GM23338 (cell line): ENCODE measurements at regions not wholly inside any gene's neighbourhood (a gene's known extent, or its start where the extent isn't known, plus 50 kb on each side); places are given as distances from the start of the nearest gene placed in this dataset.

Experiments used
- ATAC-seq: fragments of 200-7000 bp; cut with Tn5 transposase; 3 replicates; pipeline ENCODE4 v1.9.1; 2020
- DNase-seq: peaks from one replicate; pipeline ENCODE4 v3.0.0-alpha.2; 2015; ENCODE audit warnings: low spot score
- H2AFZ ChIP-seq: fragments of 200-600 bp; sonication (generic); 2 replicates; pipeline ENCODE4 v1.8.0; 2016; ENCODE audit warnings: antibody characterized with exemption, mild to moderate bottlenecking, moderate library complexity
- H3F3A ChIP-seq: fragments of 200-600 bp; sonication (generic); replicated peaks from 2 replicates; pipeline ENCODE4 v1.8.0; 2017; ENCODE audit warnings: antibody characterized with exemption, mixed run types, low read depth
- H3K27ac ChIP-seq: fragments of 200-600 bp; sonication (generic); 2 replicates; pipeline ENCODE4 v1.6.1; 2016; ENCODE audit warnings: low read depth
- H3K27me3 ChIP-seq: fragments of 200-600 bp; sonication (generic); 2 replicates; pipeline ENCODE4 v1.8.0; 2016; ENCODE audit warnings: mild to moderate bottlenecking, mixed run types, moderate library complexity; ENCODE audit not compliant: insufficient read depth
- H3K36me3 ChIP-seq: fragments of 200-600 bp; sonication (generic); 2 replicates; pipeline ENCODE4 v1.8.0; 2016; ENCODE audit warnings: mild to moderate bottlenecking; ENCODE audit not compliant: insufficient read depth
- H3K4me1 ChIP-seq: fragments of 200-600 bp; sonication (generic); 2 replicates; pipeline ENCODE4 v1.8.0; 2016; ENCODE audit warnings: mild to moderate bottlenecking, moderate library complexity; ENCODE audit not compliant: insufficient read depth
- H3K4me2 ChIP-seq: fragments of 200-600 bp; sonication (generic); 2 replicates; pipeline ENCODE4 v1.7.1; 2017; ENCODE audit warnings: mixed run types
- H3K4me3 ChIP-seq: fragments of 200-600 bp; sonication (generic); 2 replicates; pipeline ENCODE4 v1.6.1; 2016; ENCODE audit warnings: mixed run types
- H3K79me2 ChIP-seq: fragments of 200-600 bp; sonication (generic); replicated peaks from 2 replicates; pipeline ENCODE4 v1.8.0; 2017; ENCODE audit warnings: mild to moderate bottlenecking; ENCODE audit not compliant: insufficient read depth
- H3K9me2 ChIP-seq: fragments of 200-600 bp; sonication (generic); 2 replicates; pipeline ENCODE4 v1.8.0; 2017; ENCODE audit not compliant: insufficient read depth
- H4K20me1 ChIP-seq: fragments of 200-600 bp; sonication (generic); replicated peaks from 2 replicates; pipeline ENCODE4 v1.8.0; 2017; ENCODE audit warnings: mild to moderate bottlenecking; ENCODE audit not compliant: insufficient read depth
- H3K27ac Mint-ChIP-seq: 2 replicates; pipeline ENCODE4 v1.8.0; 2020; ENCODE audit warnings: inconsistent platforms, mild to moderate bottlenecking, moderate library complexity, mixed read lengths
- H3K27me3 Mint-ChIP-seq: 3 replicates; pipeline ENCODE4 v1.8.0; 2022; ENCODE audit warnings: low read depth, mild to moderate bottlenecking, moderate library complexity, mixed read lengths, inconsistent platforms; ENCODE audit not compliant: insufficient read depth, poor library complexity
- H3K36me3 Mint-ChIP-seq: 3 replicates; pipeline ENCODE4 v1.8.0; 2021; ENCODE audit warnings: low read depth, mild to moderate bottlenecking, inconsistent platforms, moderate library complexity, mixed read lengths
- H3K4me1 Mint-ChIP-seq: 3 replicates; pipeline ENCODE4 v1.8.0; 2020; ENCODE audit warnings: mild to moderate bottlenecking, inconsistent platforms, mixed read lengths
- H3K4me3 Mint-ChIP-seq: 3 replicates; pipeline ENCODE4 v1.8.0; 2021; ENCODE audit warnings: moderate library complexity, mild to moderate bottlenecking, inconsistent platforms, mixed read lengths
- H3K9me3 Mint-ChIP-seq: 3 replicates; pipeline ENCODE4 v1.8.0; 2020; ENCODE audit warnings: moderate library complexity, mild to moderate bottlenecking, inconsistent platforms, mixed read lengths
- CREB1 ChIP-seq: fragments of 250-450 bp; sonication (Bioruptor Pico); IDR thresholded peaks from 2 replicates; pipeline ENCODE4 v1.5.0; 2020; ENCODE audit warnings: low read depth, mild to moderate bottlenecking, moderate library complexity
- EZH2phosphoT487 ChIP-seq: fragments of 200-600 bp; sonication (generic); IDR thresholded peaks from one replicate; pipeline ENCODE4 v1.8.1; 2018; ENCODE audit warnings: antibody characterized with exemption; ENCODE audit not compliant: unreplicated experiment
- NANOG ChIP-seq: IDR thresholded peaks from 2 replicates; pipeline ENCODE4 v1.6.1; 2016; ENCODE audit warnings: antibody characterized with exemption, borderline replicate concordance
- STAT1 ChIP-seq: IDR thresholded peaks from one replicate; pipeline ENCODE4 v1.6.1; 2016; ENCODE audit warnings: antibody characterized with exemption; ENCODE audit not compliant: unreplicated experiment
- ZNF114 ChIP-seq: fragments of 250-450 bp; sonication (Bioruptor Pico); IDR thresholded peaks from 2 replicates; pipeline ENCODE4 v1.5.0; 2020; ENCODE audit warnings: mild to moderate bottlenecking, moderate library complexity
- ZNF331 ChIP-seq: fragments of 250-450 bp; sonication (Bioruptor Pico); IDR thresholded peaks from 2 replicates; pipeline ENCODE4 v1.5.0; 2020; ENCODE audit warnings: low read depth, mild to moderate bottlenecking, moderate library complexity
- TF ChIP-seq, protein P1 (sequence below): fragments of 250-450 bp; sonication (Bioruptor Pico); IDR thresholded peaks from 2 replicates; pipeline ENCODE4 v1.5.0; 2020; ENCODE audit warnings: mild to moderate bottlenecking, moderate library complexity
- TF ChIP-seq, protein P2 (sequence below), 2 experiments: fragments of 200-600 bp in 1 of 2; sonication (generic) in 1 of 2; conservative IDR thresholded peaks; 2 replicates each; pipeline versions ENCODE4 v1.5.1 to v1.6.1; 2016 to 2017; ENCODE audit warnings: antibody characterized with exemption in 2 of 2, low read depth in 2 of 2, mild to moderate bottlenecking in 2 of 2, moderate library complexity in 1 of 2
- TF ChIP-seq, protein P3 (sequence below): IDR thresholded peaks from one replicate; pipeline ENCODE4 v1.6.1; 2018; ENCODE audit warnings: antibody characterized with exemption; ENCODE audit not compliant: unreplicated experiment
- TF ChIP-seq, protein P4 (sequence below): IDR thresholded peaks from 2 replicates; pipeline ENCODE4 v1.6.1; 2016; ENCODE audit warnings: antibody characterized with exemption

DNA sequence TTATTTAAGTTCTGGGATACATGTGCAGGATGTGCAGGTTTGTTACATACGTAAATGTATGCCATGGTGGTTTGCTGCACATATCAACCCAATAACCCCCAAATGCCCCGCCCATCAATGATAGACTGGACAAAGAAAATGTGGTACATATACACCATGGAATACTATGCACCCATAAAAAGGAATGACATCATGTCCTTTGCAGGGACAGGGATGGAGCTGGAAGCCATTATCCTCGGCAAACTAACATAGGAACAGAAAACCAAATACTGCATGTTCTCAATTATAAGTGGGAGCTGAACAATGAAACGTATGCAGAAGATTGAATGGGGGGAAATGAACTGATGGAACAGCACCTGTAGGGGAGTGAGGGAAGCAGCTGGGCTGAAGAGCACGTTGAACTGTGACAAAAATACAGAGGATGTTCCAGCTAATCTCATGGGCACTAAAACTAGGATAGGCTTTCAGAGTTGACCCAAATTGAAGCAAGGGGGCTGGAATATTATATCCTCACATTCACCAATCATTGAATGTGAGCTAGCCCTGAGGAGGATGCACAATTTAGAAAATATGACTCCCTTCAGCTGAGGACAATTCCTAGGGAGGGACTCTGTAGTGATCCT, 70.5 kb upstream of the OSMR start:
- TF ChIP-seq STAT1 (no peak), ZNF114 (no peak), NANOG (no peak), EZH2phosphoT487 (no peak), CREB1 (CRISPR knock-in tag) (no peak), ZNF331 (CRISPR knock-in tag) (no peak)
- TF ChIP-seq, protein P1, sequence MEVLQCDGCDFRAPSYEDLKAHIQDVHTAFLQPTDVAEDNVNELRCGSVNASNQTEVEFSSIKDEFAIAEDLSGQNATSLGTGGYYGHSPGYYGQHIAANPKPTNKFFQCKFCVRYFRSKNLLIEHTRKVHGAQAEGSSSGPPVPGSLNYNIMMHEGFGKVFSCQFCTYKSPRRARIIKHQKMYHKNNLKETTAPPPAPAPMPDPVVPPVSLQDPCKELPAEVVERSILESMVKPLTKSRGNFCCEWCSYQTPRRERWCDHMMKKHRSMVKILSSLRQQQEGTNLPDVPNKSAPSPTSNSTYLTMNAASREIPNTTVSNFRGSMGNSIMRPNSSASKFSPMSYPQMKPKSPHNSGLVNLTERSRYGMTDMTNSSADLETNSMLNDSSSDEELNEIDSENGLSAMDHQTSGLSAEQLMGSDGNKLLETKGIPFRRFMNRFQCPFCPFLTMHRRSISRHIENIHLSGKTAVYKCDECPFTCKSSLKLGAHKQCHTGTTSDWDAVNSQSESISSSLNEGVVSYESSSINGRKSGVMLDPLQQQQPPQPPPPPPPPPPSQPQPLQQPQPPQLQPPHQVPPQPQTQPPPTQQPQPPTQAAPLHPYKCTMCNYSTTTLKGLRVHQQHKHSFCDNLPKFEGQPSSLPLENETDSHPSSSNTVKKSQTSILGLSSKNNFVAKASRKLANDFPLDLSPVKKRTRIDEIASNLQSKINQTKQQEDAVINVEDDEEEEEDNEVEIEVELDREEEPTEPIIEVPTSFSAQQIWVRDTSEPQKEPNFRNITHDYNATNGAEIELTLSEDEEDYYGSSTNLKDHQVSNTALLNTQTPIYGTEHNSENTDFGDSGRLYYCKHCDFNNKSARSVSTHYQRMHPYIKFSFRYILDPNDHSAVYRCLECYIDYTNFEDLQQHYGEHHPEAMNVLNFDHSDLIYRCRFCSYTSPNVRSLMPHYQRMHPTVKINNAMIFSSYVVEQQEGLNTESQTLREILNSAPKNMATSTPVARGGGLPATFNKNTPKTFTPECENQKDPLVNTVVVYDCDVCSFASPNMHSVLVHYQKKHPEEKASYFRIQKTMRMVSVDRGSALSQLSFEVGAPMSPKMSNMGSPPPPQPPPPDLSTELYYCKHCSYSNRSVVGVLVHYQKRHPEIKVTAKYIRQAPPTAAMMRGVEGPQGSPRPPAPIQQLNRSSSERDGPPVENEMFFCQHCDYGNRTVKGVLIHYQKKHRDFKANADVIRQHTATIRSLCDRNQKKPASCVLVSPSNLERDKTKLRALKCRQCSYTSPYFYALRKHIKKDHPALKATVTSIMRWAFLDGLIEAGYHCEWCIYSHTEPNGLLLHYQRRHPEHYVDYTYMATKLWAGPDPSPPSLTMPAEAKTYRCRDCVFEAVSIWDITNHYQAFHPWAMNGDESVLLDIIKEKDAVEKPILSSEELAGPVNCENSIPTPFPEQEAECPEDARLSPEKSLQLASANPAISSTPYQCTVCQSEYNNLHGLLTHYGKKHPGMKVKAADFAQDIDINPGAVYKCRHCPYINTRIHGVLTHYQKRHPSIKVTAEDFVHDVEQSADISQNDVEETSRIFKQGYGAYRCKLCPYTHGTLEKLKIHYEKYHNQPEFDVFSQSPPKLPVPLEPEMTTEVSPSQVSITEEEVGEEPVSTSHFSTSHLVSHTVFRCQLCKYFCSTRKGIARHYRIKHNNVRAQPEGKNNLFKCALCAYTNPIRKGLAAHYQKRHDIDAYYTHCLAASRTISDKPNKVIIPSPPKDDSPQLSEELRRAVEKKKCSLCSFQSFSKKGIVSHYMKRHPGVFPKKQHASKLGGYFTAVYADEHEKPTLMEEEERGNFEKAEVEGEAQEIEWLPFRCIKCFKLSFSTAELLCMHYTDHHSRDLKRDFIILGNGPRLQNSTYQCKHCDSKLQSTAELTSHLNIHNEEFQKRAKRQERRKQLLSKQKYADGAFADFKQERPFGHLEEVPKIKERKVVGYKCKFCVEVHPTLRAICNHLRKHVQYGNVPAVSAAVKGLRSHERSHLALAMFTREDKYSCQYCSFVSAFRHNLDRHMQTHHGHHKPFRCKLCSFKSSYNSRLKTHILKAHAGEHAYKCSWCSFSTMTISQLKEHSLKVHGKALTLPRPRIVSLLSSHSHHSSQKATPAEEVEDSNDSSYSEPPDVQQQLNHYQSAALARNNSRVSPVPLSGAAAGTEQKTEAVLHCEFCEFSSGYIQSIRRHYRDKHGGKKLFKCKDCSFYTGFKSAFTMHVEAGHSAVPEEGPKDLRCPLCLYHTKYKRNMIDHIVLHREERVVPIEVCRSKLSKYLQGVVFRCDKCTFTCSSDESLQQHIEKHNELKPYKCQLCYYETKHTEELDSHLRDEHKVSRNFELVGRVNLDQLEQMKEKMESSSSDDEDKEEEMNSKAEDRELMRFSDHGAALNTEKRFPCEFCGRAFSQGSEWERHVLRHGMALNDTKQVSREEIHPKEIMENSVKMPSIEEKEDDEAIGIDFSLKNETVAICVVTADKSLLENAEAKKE (CRISPR knock-in tag): no peak
- TF ChIP-seq, protein P2, sequence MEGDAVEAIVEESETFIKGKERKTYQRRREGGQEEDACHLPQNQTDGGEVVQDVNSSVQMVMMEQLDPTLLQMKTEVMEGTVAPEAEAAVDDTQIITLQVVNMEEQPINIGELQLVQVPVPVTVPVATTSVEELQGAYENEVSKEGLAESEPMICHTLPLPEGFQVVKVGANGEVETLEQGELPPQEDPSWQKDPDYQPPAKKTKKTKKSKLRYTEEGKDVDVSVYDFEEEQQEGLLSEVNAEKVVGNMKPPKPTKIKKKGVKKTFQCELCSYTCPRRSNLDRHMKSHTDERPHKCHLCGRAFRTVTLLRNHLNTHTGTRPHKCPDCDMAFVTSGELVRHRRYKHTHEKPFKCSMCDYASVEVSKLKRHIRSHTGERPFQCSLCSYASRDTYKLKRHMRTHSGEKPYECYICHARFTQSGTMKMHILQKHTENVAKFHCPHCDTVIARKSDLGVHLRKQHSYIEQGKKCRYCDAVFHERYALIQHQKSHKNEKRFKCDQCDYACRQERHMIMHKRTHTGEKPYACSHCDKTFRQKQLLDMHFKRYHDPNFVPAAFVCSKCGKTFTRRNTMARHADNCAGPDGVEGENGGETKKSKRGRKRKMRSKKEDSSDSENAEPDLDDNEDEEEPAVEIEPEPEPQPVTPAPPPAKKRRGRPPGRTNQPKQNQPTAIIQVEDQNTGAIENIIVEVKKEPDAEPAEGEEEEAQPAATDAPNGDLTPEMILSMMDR (conservative IDR thresholded peaks at IDR 0.05; ENCODE audit: low read depth in 2 of 2): no peak
- TF ChIP-seq, protein P3, sequence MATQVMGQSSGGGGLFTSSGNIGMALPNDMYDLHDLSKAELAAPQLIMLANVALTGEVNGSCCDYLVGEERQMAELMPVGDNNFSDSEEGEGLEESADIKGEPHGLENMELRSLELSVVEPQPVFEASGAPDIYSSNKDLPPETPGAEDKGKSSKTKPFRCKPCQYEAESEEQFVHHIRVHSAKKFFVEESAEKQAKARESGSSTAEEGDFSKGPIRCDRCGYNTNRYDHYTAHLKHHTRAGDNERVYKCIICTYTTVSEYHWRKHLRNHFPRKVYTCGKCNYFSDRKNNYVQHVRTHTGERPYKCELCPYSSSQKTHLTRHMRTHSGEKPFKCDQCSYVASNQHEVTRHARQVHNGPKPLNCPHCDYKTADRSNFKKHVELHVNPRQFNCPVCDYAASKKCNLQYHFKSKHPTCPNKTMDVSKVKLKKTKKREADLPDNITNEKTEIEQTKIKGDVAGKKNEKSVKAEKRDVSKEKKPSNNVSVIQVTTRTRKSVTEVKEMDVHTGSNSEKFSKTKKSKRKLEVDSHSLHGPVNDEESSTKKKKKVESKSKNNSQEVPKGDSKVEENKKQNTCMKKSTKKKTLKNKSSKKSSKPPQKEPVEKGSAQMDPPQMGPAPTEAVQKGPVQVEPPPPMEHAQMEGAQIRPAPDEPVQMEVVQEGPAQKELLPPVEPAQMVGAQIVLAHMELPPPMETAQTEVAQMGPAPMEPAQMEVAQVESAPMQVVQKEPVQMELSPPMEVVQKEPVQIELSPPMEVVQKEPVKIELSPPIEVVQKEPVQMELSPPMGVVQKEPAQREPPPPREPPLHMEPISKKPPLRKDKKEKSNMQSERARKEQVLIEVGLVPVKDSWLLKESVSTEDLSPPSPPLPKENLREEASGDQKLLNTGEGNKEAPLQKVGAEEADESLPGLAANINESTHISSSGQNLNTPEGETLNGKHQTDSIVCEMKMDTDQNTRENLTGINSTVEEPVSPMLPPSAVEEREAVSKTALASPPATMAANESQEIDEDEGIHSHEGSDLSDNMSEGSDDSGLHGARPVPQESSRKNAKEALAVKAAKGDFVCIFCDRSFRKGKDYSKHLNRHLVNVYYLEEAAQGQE: no peak
- TF ChIP-seq, protein P4, sequence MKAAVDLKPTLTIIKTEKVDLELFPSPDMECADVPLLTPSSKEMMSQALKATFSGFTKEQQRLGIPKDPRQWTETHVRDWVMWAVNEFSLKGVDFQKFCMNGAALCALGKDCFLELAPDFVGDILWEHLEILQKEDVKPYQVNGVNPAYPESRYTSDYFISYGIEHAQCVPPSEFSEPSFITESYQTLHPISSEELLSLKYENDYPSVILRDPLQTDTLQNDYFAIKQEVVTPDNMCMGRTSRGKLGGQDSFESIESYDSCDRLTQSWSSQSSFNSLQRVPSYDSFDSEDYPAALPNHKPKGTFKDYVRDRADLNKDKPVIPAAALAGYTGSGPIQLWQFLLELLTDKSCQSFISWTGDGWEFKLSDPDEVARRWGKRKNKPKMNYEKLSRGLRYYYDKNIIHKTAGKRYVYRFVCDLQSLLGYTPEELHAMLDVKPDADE: no peak
- Histone ChIP-seq H3F3A (no peaks in the 10 kb centered on the region), H3K4me2 (no peak overlapping the region), H2AFZ (no peak overlapping the region), H3K36me3 (no peaks in the 10 kb centered on the region), H3K27ac (no peak overlapping the region), H3K4me1 (peaks cover 5% of the 10 kb centered on the region; the same call in 1 of the 2 replicates), H3K27me3 (no peaks in the 10 kb centered on the region), H3K9me2 (peaks cover 6% of the 10 kb centered on the region; the same call in 1 of the 2 replicates), H3K4me3 (no peak overlapping the region), H3K79me2 (no peaks in the 10 kb centered on the region), H4K20me1 (no peaks in the 10 kb centered on the region)
- H3K36me3 Mint-ChIP-seq: no peaks in the 10 kb centered on the region
- peaks cover 5% of the 10 kb centered on the region; the same call in 2 of the 3 replicates for H3K4me1 Mint-ChIP-seq
- H3K27ac Mint-ChIP-seq: no peak overlapping the region
- DNase-seq: no peak
- ATAC-seq: no peak
- H3K27me3 Mint-ChIP-seq: peaks cover 2% of the 10 kb centered on the region
- H3K4me3 Mint-ChIP-seq: no peak overlapping the region
- no peaks in the 10 kb centered on the region for H3K9me3 Mint-ChIP-seq
